Right lobe of liver (tissue), 4 donors: ENCODE measurements at regions not wholly inside any gene's neighbourhood (a gene's known extent, or its start where the extent isn't known, plus 50 kb on each side); places are given as distances from the start of the nearest gene placed in this dataset.
"Not testable (repeated sequence)": the region's sequence is repeated elsewhere in the genome, so short reads cannot be mapped to it uniquely, and the experiment has no call there.

Source experiments
- POLR2A ChIP-seq: fragments of 450-650 bp; IDR thresholded peaks from one replicate; pipeline ENCODE4 v1.6.1; 2017; ENCODE audit warnings: antibody characterized with exemption, mild to moderate bottlenecking
- TF ChIP-seq, protein P1 (sequence below), 4 donors: fragments of 200-600 bp in 3 of 4; fragments of 450-650 bp in 1 of 4; IDR thresholded peaks; one replicate each; pipeline versions ENCODE4 v1.5.1 to v1.8.0; 2016 to 2022; ENCODE audit warnings: antibody characterized with exemption in 4 of 4, mild to moderate bottlenecking in 2 of 4
- donor health status: DM: no; HTN: no; CAD: no.
- donor health status: DM: no; HTN: no; CAD: no.
- donor health status: DM: no; HTN: yes; CAD: no.

- TF ChIP-seq, protein P1, sequence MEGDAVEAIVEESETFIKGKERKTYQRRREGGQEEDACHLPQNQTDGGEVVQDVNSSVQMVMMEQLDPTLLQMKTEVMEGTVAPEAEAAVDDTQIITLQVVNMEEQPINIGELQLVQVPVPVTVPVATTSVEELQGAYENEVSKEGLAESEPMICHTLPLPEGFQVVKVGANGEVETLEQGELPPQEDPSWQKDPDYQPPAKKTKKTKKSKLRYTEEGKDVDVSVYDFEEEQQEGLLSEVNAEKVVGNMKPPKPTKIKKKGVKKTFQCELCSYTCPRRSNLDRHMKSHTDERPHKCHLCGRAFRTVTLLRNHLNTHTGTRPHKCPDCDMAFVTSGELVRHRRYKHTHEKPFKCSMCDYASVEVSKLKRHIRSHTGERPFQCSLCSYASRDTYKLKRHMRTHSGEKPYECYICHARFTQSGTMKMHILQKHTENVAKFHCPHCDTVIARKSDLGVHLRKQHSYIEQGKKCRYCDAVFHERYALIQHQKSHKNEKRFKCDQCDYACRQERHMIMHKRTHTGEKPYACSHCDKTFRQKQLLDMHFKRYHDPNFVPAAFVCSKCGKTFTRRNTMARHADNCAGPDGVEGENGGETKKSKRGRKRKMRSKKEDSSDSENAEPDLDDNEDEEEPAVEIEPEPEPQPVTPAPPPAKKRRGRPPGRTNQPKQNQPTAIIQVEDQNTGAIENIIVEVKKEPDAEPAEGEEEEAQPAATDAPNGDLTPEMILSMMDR (IDR thresholded peaks at IDR 0.05) = not testable (repeated sequence)
- not testable (repeated sequence) for TF ChIP-seq POLR2A
Observed at GRCh38 chr20:29781217-29781616, 1476.2 kb upstream of the DEFB115 start.
